ENCODE measurements at regions not wholly inside any gene's neighbourhood (a gene's known extent, or its start where the extent isn't known, plus 50 kb on each side); places are given as distances from the start of the nearest gene placed in this dataset.

DNA sequence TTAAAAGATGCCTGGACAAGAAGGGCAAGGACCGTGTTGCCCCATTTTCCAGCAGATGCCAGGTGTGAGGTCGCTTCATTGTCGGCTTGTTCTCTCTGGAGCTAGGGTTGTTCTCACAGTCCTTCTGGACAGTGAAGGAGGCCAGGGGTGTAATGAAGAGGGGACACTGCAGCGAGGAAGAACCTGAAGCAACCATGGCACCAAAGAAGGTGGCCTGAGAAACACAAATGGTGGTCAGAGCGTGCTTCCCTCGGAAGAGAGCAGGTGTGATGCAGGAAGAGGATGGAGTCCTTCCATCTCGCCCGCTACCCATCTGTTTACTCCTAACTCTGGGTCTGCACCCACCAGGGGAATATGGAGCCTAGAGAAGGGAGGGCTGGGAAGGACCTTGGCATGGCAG is 50.3 kb upstream of the TWIST2 start:
- no peak for DNase-seq
- no peaks in the 10 kb centered on the region for H3K36me3 ChIP-seq
- in situ Hi-C loops (cut with MboI; ENCODE audit: low sequenced_read_pairs in 4 of 4) (loop anchor here in 2 of 4 donors (25.0 kb wide), 1 partner anchor 435 kb away; no protein-coding TSS in a partner anchor), intact Hi-C loops (cut with DNase I; ENCODE audit: low total_unique reads) (no loop called here)
- peaks cover 25 to 33% (median 25%) of the 10 kb centered on the region in 3 donors for H3K27me3 ChIP-seq
- H3K27ac ChIP-seq: no peak overlapping the region
- TF ChIP-seq, protein P1, sequence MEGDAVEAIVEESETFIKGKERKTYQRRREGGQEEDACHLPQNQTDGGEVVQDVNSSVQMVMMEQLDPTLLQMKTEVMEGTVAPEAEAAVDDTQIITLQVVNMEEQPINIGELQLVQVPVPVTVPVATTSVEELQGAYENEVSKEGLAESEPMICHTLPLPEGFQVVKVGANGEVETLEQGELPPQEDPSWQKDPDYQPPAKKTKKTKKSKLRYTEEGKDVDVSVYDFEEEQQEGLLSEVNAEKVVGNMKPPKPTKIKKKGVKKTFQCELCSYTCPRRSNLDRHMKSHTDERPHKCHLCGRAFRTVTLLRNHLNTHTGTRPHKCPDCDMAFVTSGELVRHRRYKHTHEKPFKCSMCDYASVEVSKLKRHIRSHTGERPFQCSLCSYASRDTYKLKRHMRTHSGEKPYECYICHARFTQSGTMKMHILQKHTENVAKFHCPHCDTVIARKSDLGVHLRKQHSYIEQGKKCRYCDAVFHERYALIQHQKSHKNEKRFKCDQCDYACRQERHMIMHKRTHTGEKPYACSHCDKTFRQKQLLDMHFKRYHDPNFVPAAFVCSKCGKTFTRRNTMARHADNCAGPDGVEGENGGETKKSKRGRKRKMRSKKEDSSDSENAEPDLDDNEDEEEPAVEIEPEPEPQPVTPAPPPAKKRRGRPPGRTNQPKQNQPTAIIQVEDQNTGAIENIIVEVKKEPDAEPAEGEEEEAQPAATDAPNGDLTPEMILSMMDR (IDR thresholded peaks at IDR 0.05 in 4 of 5, conservative IDR thresholded peaks at IDR 0.05 in 1 of 5): no peak
- TF ChIP-seq POLR2A (IDR thresholded peaks at IDR 0.05): no peak
- no peak overlapping the region for H3K4me3 ChIP-seq
- H3K4me1 ChIP-seq: no peaks in the 10 kb centered on the region
- no peaks in the 10 kb centered on the region for H3K9me3 ChIP-seq
- ATAC-seq: no peak
